Osteoblast (primary cell): ENCODE measurements at regions not wholly inside any gene's neighbourhood (a gene's known extent, or its start where the extent isn't known, plus 50 kb on each side); places are given as distances from the start of the nearest gene placed in this dataset.
A peak's percentile ranks its signal among the peaks of the same experiment; 100 is the strongest.
"Not testable (repeated sequence)": the region's sequence is repeated elsewhere in the genome, so short reads cannot be mapped to it uniquely, and the experiment has no call there.

ENCODE experiments used
- DNase-seq: peaks from one replicate; pipeline ENCODE4 v3.0.0; 2011; ENCODE audit warnings: low spot score, mixed read lengths; ENCODE audit not compliant: insufficient read length; ENCODE audit errors: missing footprints
- H2AFZ ChIP-seq: 2 replicates; pipeline ENCODE4 v1.6.0; 2011; ENCODE audit warnings: mild to moderate bottlenecking, low read length
- H3K27ac ChIP-seq: 2 replicates; pipeline ENCODE4 v1.5.1; 2011; ENCODE audit warnings: mild to moderate bottlenecking, low read depth, low read length, moderate library complexity
- H3K27me3 ChIP-seq: 2 replicates; pipeline ENCODE4 v1.6.0; 2012; ENCODE audit warnings: mild to moderate bottlenecking, control low read depth, inconsistent platforms, low read length, moderate library complexity; ENCODE audit not compliant: insufficient read depth
- H3K36me3 ChIP-seq: 2 replicates; pipeline ENCODE4 v1.5.1; 2011; ENCODE audit warnings: mild to moderate bottlenecking, low read length, control low read depth, moderate library complexity; ENCODE audit not compliant: insufficient read depth
- H3K4me1 ChIP-seq: 2 replicates; pipeline ENCODE4 v1.5.1; 2011; ENCODE audit warnings: mild to moderate bottlenecking, low read length, control low read depth, moderate library complexity; ENCODE audit not compliant: insufficient read depth
- H3K4me2 ChIP-seq: 2 replicates; pipeline ENCODE4 v1.6.0; 2011; ENCODE audit warnings: mild to moderate bottlenecking, low read length; ENCODE audit not compliant: insufficient read depth
- H3K4me3 ChIP-seq: fragments of 200-600 bp; sonication (generic); 3 replicates; pipeline ENCODE4 v1.5.1; 2012; ENCODE audit warnings: mild to moderate bottlenecking, low read length, inconsistent platforms; ENCODE audit not compliant: insufficient read depth
- H3K79me2 ChIP-seq: 2 replicates; pipeline ENCODE4 v1.6.0; 2012; ENCODE audit warnings: mild to moderate bottlenecking, low read length, control low read depth, inconsistent platforms; ENCODE audit not compliant: insufficient read depth
- H3K9me3 ChIP-seq: 2 replicates; pipeline ENCODE4 v1.5.1; 2011; ENCODE audit warnings: low read depth, low read length, control low read depth
- H4K20me1 ChIP-seq: 2 replicates; pipeline ENCODE4 v1.6.0; 2012; ENCODE audit warnings: mild to moderate bottlenecking, low read length, control low read depth; ENCODE audit not compliant: insufficient read depth
- CTCF ChIP-seq: IDR thresholded peaks from 2 replicates; pipeline ENCODE4 v1.5.1; 2011; ENCODE audit warnings: mild to moderate bottlenecking, low read depth, low read length, moderate library complexity; ENCODE audit errors: extremely low read depth

DNA sequence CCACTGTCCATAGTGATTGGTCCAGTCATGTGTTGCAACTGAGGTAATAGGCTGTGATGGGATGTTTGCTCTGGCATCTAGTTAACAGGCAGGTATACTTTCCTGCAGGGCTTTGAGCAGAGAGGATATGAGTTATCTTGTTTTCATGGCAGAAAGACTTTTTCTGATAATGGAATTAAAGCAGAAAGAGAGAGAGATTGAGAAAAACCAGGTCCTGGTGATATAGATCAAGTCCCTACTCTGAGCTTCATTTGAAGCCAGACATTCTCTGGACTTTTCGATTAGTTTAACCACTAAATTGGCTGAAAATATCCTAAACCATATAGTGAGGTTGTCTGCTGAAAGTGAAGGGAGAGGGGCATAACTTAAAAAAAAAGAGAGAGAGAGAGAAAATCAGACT is 233.8 kb upstream of the TBX18 start:
- TF ChIP-seq CTCF: no peak
- H3K27ac ChIP-seq: no peak overlapping the region
- H3K79me2 ChIP-seq: no peaks in the 10 kb centered on the region
- no peak for DNase-seq
- H3K27me3 ChIP-seq: peaks cover 6% of the 10 kb centered on the region
- no peaks in the 10 kb centered on the region for H3K4me1 ChIP-seq
- no peaks in the 10 kb centered on the region for H3K9me3 ChIP-seq
- no peaks in the 10 kb centered on the region for H3K36me3 ChIP-seq
- H3K4me2 ChIP-seq: no peak overlapping the region
- H4K20me1 ChIP-seq: no peaks in the 10 kb centered on the region
- H3K4me3 ChIP-seq: no peak overlapping the region
- H2AFZ ChIP-seq: no peak overlapping the region

GRCh38 chr6:84988766-84989165 is 224.4 kb upstream of the TBX18 start:
- not testable (repeated sequence) for H3K79me2 ChIP-seq, H3K4me1 ChIP-seq, H3K27ac ChIP-seq, H3K9me3 ChIP-seq, DNase-seq, H3K4me2 ChIP-seq, H3K36me3 ChIP-seq, H4K20me1 ChIP-seq, H3K4me3 ChIP-seq, H3K27me3 ChIP-seq, H2AFZ ChIP-seq

DNA sequence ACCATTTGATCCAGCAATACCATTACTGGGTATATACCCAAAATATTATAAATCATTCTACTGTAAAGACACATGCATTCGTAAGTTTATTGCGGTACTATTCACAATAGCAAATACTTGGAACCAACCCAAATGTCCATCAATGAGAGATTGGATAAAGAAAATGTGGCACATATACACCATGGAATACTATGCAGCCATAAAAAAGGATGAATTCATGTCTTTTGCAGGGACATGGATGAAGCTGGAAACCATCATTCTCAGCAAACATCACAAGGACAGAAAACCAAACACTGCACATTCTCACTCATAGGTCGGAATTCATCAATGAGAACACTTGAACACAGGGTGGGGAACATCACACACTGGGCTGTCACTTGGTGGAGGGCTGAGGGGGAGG is 221.1 kb upstream of the TBX18 start:
- H4K20me1 ChIP-seq, H3K36me3 ChIP-seq, H3K79me2 ChIP-seq, H2AFZ ChIP-seq, H3K27me3 ChIP-seq, H3K4me3 ChIP-seq, H3K4me1 ChIP-seq, H3K9me3 ChIP-seq, DNase-seq, H3K27ac ChIP-seq, H3K4me2 ChIP-seq: not testable (repeated sequence)

- Histone ChIP-seq H3K27ac (peak overlapping the region; percentile 53), H3K79me2 (no peaks in the 10 kb centered on the region), H3K36me3 (no peaks in the 10 kb centered on the region), H4K20me1 (no peaks in the 10 kb centered on the region), H3K9me3 (no peaks in the 10 kb centered on the region), H3K4me3 (no peak overlapping the region), H3K4me2 (peak overlapping the region; percentile 26), H3K27me3 (no peaks in the 10 kb centered on the region), H3K4me1 (peaks cover 12% of the 10 kb centered on the region), H2AFZ (no peak overlapping the region)
- DNase-seq: no peak
- no peak for TF ChIP-seq CTCF
Observed at GRCh38 chr6:84979541-84979940, 215.1 kb upstream of the TBX18 start.

DNA sequence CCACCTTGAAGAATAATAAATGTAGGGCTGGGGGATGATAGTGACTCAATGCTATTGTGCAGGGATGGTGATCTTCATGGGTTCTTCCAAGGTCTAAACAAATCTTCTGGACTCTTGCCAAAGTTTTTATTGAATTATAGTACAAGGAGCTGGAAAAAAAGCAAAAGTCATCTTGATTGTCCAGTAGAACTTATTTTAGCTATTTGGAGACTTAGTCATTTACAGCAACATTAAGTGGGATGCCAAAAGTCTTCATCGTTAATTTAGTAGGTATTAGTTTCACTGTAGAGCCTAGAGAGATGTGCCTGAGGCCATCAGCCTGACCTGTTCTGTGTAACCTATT is 212.9 kb upstream of the TBX18 start:
- H3K4me3 ChIP-seq: no peak overlapping the region
- H3K9me3 ChIP-seq: peaks cover 3% of the 10 kb centered on the region
- H4K20me1 ChIP-seq: no peaks in the 10 kb centered on the region
- no peaks in the 10 kb centered on the region for H3K36me3 ChIP-seq
- H3K4me2 ChIP-seq: no peak overlapping the region
- no peak for TF ChIP-seq CTCF
- H2AFZ ChIP-seq: no peak overlapping the region
- H3K27me3 ChIP-seq: no peaks in the 10 kb centered on the region
- peaks cover 12% of the 10 kb centered on the region for H3K4me1 ChIP-seq
- DNase-seq: no peak
- no peak overlapping the region for H3K27ac ChIP-seq
- no peaks in the 10 kb centered on the region for H3K79me2 ChIP-seq
